ENCODE measurements at regions not wholly inside any gene's neighbourhood (a gene's known extent, or its start where the extent isn't known, plus 50 kb on each side); places are given as distances from the start of the nearest gene placed in this dataset.

DNA sequence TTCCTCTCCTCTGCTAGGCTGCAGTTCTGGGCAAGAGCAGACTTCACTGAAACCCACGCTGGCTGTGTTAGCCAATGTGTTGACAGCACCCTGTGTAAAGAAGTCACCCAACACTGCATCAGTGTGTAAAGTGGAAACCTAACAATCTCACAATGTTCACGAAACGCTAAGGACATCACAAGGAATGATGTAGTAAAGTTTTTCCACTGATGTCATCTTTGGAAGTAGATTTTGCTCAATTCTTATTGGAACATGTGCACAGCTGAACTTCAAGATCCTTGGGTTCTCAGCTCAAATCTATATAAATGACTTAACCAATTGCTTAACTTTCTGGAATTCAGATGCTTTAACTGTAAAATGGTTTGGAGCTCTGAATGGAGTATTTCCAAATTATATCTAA is 1112.5 kb downstream of the TSN start:
- Mint-ChIP-seq H3K4me3 (no peak overlapping the region), H3K4me1 (no peaks in the 10 kb centered on the region), H3K36me3 (no peaks in the 10 kb centered on the region), H3K27ac (no peak overlapping the region), H3K27me3 (no peaks in the 10 kb centered on the region), H3K9me3 (peaks cover 11% of the 10 kb centered on the region)
- no peak for DNase-seq
- CTCF ChIA-PET: no interaction called here

DNA sequence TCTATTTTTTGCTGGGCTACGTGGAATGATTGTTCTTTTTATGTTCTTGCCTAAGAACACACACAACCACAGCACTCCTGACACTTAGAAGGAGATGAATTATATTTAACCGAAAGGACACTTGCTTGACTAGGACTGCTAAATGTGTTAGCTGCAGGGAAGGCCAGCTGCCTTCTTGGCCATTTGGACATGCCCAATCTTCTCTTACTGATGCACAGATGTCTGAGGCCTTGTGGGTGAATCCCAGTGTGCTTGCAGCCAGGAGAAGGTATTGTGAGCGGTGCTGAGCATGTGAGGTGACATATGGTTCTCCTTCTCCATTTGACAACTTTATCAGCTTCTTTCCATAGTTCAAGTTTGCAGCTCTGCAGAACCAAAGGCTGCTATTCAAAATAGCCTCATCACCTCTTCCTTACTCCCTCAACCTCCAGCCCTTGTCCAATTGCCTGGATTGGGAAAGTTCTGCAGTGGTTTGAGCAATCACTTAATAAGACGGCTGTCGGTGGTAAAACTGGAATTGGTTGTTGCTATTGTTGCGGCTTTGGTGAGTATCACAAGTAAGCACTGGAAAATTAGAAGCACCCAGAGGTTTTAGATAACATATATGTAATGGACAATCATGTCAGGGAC is 1113.3 kb downstream of the TSN start:
- DNase-seq: no peak
- CTCF ChIA-PET: no interaction called here
- no peak overlapping the region for H3K27ac Mint-ChIP-seq
- H3K4me3 Mint-ChIP-seq: no peak overlapping the region
- H3K36me3 Mint-ChIP-seq: no peaks in the 10 kb centered on the region
- H3K9me3 Mint-ChIP-seq: peaks cover 16% of the 10 kb centered on the region
- no peaks in the 10 kb centered on the region for H3K27me3 Mint-ChIP-seq
- H3K4me1 Mint-ChIP-seq: no peaks in the 10 kb centered on the region

- H3K27me3 Mint-ChIP-seq: no peaks in the 10 kb centered on the region
- no peak overlapping the region for H3K27ac Mint-ChIP-seq
- H3K36me3 Mint-ChIP-seq: no peaks in the 10 kb centered on the region
- CTCF ChIA-PET: no interaction called here
- no peaks in the 10 kb centered on the region for H3K4me1 Mint-ChIP-seq
- DNase-seq: no peak
- no peak overlapping the region for H3K4me3 Mint-ChIP-seq
- peaks cover 8% of the 10 kb centered on the region for H3K9me3 Mint-ChIP-seq
Measured at GRCh38 chr2:122873951-122874350, 1118.5 kb downstream of the TSN start.

DNA sequence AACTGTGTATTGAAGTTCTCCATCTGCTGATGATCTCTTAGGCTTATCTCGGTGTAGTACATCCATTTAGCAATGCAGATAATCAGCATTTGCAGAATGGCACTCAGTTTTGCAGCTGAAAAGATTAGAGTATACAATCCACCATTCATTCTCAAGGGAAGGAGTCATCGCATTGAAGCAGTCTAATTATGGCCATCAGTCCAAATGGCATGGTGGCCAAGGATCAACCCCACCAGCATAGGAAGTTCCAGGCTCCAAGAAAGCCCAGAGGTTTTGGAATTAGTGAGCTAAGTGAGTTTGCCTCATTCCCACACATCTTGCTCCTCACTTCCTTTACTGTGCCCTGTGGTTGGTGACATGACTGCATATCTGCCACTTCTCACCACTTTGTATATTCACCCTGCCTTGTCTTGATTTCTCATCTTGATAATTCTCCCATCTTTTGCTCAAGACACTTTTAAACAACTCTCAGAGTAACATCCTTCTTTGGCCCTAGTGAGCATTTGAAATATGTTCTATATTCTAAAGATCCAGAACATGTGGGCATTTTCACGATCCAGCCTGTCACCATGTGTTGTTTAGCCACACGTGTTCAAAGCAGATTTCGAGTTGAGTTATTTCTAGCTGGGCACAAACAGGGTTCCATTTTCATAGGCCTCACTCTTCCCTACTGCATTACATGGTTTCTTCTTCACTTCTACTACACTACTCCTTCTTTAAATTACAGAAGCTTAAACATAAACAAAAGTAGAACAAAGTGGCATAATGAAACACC is 1119.8 kb downstream of the TSN start:
- Mint-ChIP-seq H3K9me3 (peaks cover 8% of the 10 kb centered on the region), H3K27me3 (no peaks in the 10 kb centered on the region), H3K4me1 (no peaks in the 10 kb centered on the region), H3K27ac (no peak overlapping the region), H3K36me3 (no peaks in the 10 kb centered on the region), H3K4me3 (no peak overlapping the region)
- CTCF ChIA-PET: no interaction called here
- DNase-seq: no peak

GRCh38 chr2:122883849-122884248 is 1128.4 kb downstream of the TSN start:
- no peak overlapping the region for H3K4me3 Mint-ChIP-seq
- no peaks in the 10 kb centered on the region for H3K4me1 Mint-ChIP-seq
- CTCF ChIA-PET: interaction anchor here (0.6 kb wide), 1 partner anchor 414 kb away, joined by 3 read pairs; no protein-coding TSS in a partner anchor
- no peak for DNase-seq
- H3K9me3 Mint-ChIP-seq: peaks cover 2% of the 10 kb centered on the region
- H3K27ac Mint-ChIP-seq: no peak overlapping the region
- H3K36me3 Mint-ChIP-seq: no peaks in the 10 kb centered on the region
- H3K27me3 Mint-ChIP-seq: no peaks in the 10 kb centered on the region

GRCh38 chr2:122884889-122885288 is 1129.4 kb downstream of the TSN start:
- no peaks in the 10 kb centered on the region for H3K36me3 Mint-ChIP-seq
- peaks cover 2% of the 10 kb centered on the region for H3K9me3 Mint-ChIP-seq
- no peak for DNase-seq
- no peaks in the 10 kb centered on the region for H3K27me3 Mint-ChIP-seq
- H3K27ac Mint-ChIP-seq: no peak overlapping the region
- CTCF ChIA-PET: no interaction called here
- H3K4me3 Mint-ChIP-seq: no peak overlapping the region
- no peaks in the 10 kb centered on the region for H3K4me1 Mint-ChIP-seq

GRCh38 chr2:122885436-122885835 is 1130.0 kb downstream of the TSN start:
- CTCF ChIA-PET: no interaction called here
- Mint-ChIP-seq H3K9me3 (peaks cover 2% of the 10 kb centered on the region), H3K27me3 (no peaks in the 10 kb centered on the region), H3K27ac (no peak overlapping the region), H3K36me3 (no peaks in the 10 kb centered on the region), H3K4me1 (no peaks in the 10 kb centered on the region), H3K4me3 (no peak overlapping the region)
- no peak for DNase-seq

GRCh38 chr2:122886479-122887145 is 1131.2 kb downstream of the TSN start:
- Mint-ChIP-seq H3K4me3 (no peak overlapping the region), H3K27me3 (no peaks in the 10 kb centered on the region), H3K9me3 (peaks cover 2% of the 10 kb centered on the region), H3K27ac (no peak overlapping the region), H3K36me3 (no peaks in the 10 kb centered on the region), H3K4me1 (no peaks in the 10 kb centered on the region)
- CTCF ChIA-PET: no interaction called here
- DNase-seq: no peak

GRCh38 chr2:122899614-122900013 is 1125.5 kb upstream of the CNTNAP5 start:
- no peaks in the 10 kb centered on the region for H3K27me3 Mint-ChIP-seq
- H3K36me3 Mint-ChIP-seq: no peaks in the 10 kb centered on the region
- no peak overlapping the region for H3K4me3 Mint-ChIP-seq
- H3K9me3 Mint-ChIP-seq: peaks cover 8% of the 10 kb centered on the region
- no peaks in the 10 kb centered on the region for H3K4me1 Mint-ChIP-seq
- H3K27ac Mint-ChIP-seq: no peak overlapping the region
- DNase-seq: no peak
- CTCF ChIA-PET: no interaction called here

- H3K27ac Mint-ChIP-seq: no peak overlapping the region
- no peaks in the 10 kb centered on the region for H3K4me1 Mint-ChIP-seq
- CTCF ChIA-PET: no interaction called here
- no peaks in the 10 kb centered on the region for H3K27me3 Mint-ChIP-seq
- H3K36me3 Mint-ChIP-seq: no peaks in the 10 kb centered on the region
- H3K9me3 Mint-ChIP-seq: peaks cover 5% of the 10 kb centered on the region
- H3K4me3 Mint-ChIP-seq: no peak overlapping the region
- no peak for DNase-seq
Measured at GRCh38 chr2:122905431-122905830, 1119.7 kb upstream of the CNTNAP5 start.

DNA sequence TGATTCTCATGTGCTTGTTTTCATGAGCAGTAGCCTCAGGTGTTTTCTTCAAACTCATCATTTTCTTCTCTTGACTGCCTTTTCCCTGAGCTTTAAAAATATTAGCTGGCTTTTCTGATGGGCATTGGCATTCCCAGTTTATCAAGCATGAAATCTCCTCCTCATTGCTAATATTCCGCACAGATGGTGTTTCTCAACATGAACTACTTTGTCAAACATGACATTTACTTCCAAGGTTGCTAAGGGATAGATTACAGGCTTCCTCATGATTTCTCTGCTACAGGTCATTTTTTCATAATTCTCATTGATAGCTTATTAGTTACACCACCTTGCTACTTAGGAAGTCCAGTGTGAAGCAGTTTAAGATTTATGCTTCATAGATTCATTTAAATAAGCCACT is 1116.9 kb upstream of the CNTNAP5 start:
- CTCF ChIA-PET: no interaction called here
- Mint-ChIP-seq H3K9me3 (peaks cover 14% of the 10 kb centered on the region), H3K36me3 (no peaks in the 10 kb centered on the region), H3K4me1 (no peaks in the 10 kb centered on the region), H3K27me3 (no peaks in the 10 kb centered on the region), H3K4me3 (no peak overlapping the region), H3K27ac (no peak overlapping the region)
- DNase-seq: no peak

DNA sequence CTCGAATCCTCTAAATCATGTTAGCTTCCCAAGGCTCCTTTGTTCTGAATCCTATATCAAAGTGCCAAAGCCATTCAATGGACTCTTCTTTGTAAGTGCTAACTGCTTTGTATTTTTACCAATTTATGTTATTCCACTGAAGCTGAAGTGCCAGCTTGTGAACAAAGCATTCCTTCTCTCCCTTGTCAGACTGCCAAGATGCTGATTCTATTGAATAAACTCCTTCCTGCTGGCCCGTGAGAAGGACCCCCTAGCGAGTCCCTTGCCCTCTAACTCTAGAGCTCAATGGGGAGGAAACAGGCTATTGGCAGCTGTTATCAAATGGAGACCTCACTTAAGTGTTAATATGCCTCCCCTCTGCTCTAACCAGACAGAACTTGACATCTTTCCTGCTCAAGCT is 1097.9 kb upstream of the CNTNAP5 start:
- H3K4me3 Mint-ChIP-seq: no peak overlapping the region
- H3K36me3 Mint-ChIP-seq: no peaks in the 10 kb centered on the region
- no peaks in the 10 kb centered on the region for H3K27me3 Mint-ChIP-seq
- no peak overlapping the region for H3K27ac Mint-ChIP-seq
- CTCF ChIA-PET: no interaction called here
- H3K4me1 Mint-ChIP-seq: no peaks in the 10 kb centered on the region
- H3K9me3 Mint-ChIP-seq: peaks cover 23% of the 10 kb centered on the region
- no peak for DNase-seq

DNA sequence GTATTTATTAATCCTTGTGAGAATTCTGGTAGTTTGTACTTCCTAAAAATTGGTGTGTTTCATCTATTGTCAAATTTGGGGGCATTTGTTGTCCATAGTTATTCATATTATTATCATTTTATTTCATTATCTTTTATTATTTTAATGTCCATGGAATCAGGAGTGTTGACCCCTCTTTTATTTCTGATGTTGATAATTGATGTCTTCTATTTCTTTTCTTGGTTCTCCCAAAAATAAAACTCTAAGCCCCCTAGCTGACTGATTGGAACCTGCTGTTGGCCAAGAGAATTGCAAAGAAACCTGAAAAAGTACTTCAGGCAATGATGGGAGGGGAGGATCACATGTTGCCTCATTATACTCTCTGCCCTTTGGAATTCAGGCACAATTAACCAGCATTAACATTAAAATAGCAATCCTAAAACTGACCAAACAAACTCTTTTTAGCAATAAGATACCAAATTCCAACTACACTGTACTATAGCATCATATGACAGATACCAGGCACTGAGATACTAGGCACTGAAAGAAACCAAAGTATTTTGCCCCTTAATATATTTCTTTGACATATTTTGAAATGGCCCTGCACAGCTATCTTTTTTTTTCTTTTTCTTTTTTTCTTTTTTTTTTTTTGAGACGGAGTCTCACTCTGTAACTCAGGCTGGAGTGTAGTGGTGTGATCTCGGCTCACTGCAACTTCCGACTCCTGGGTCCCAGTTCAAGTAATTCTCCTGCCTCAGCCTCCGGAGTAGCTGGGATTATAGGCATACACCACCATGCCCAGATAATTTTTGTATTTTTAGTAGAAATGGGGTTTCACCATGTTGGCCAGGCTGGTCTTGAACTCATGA is 1097.2 kb upstream of the CNTNAP5 start:
- peaks cover 23% of the 10 kb centered on the region for H3K9me3 Mint-ChIP-seq
- CTCF ChIA-PET: no interaction called here
- H3K4me1 Mint-ChIP-seq: no peaks in the 10 kb centered on the region
- H3K27me3 Mint-ChIP-seq: no peaks in the 10 kb centered on the region
- no peaks in the 10 kb centered on the region for H3K36me3 Mint-ChIP-seq
- H3K4me3 Mint-ChIP-seq: no peak overlapping the region
- no peak overlapping the region for H3K27ac Mint-ChIP-seq
- DNase-seq: no peak

DNA sequence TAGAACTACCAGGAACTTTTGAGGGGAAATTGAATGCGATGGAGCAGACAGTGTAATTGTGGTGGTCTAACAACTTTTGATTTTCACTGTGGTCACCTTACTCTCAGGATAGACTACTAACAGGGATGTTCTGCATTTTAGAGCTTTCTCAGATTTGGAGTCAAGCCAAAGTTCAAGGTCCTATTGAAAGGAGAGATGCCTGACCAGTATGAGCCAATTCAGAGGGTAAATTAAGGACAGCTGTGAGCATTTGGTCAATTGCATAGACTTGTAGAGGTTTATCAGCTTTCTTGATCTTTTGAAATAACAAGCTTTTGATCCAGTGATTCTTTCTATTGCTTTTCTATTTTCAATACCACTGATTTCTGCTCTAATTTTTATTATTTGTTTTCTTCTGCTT is 1095.7 kb upstream of the CNTNAP5 start:
- H3K27me3 Mint-ChIP-seq: no peaks in the 10 kb centered on the region
- H3K27ac Mint-ChIP-seq: no peak overlapping the region
- no peak for DNase-seq
- H3K4me1 Mint-ChIP-seq: no peaks in the 10 kb centered on the region
- no peak overlapping the region for H3K4me3 Mint-ChIP-seq
- peaks cover 20% of the 10 kb centered on the region for H3K9me3 Mint-ChIP-seq
- CTCF ChIA-PET: no interaction called here
- no peaks in the 10 kb centered on the region for H3K36me3 Mint-ChIP-seq

All from activated naive CD4-positive, alpha-beta T cell treated with anti-CD3 and anti-CD28 coated beads, Interleukin-2, amount 10 ng/mL, durations not matched to agents 7 days and 5 days (primary cell).